ENCODE measurements at regions not wholly inside any gene's neighbourhood (a gene's known extent, or its start where the extent isn't known, plus 50 kb on each side); places are given as distances from the start of the nearest gene placed in this dataset.
A peak's percentile ranks its signal among the peaks of the same experiment; 100 is the strongest.

DNA sequence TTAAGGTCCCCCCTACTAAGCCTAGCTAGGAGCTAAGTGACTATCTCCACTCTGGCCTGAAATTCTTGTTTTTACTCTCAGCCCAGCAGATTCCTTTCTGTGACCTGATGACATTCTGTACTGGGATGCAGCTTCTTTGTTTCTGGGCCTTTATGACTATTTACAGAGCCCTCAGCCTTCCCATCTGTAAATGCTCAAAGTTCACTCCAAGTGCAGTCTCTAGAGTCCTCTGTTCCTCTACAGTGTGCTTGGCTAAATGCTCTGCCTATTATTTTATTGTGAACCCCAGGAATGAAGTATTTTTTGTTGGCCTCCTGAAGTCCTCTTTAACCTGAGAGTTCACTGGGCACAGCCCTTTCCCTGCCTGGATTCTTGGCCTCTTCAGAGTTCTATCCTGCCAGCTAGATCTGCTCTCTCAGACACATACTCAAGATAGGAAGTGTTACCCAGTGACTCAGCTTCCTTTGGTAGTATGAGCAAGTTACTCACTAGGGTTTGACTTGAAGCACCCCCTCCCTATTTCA is 278.1 kb upstream of the P2RY1 start:
- Histone ChIP-seq H3K9me3 (replicated peaks) (peaks cover 21% of the 10 kb centered on the region), H3K4me3 (no peak overlapping the region), H3K27ac (replicated peaks) (peak overlapping the region; percentile 90), H3K36me3 (no peaks in the 10 kb centered on the region), H3K27me3 (ENCODE audit: low read depth) (no peaks in the 10 kb centered on the region), H3K4me1 (peaks cover 46% of the 10 kb centered on the region)
- DNase-seq, result peak; percentile 23
- intact Hi-C loops (cut with micrococcal nuclease), result no loop called here
- TF ChIP-seq, protein P1, sequence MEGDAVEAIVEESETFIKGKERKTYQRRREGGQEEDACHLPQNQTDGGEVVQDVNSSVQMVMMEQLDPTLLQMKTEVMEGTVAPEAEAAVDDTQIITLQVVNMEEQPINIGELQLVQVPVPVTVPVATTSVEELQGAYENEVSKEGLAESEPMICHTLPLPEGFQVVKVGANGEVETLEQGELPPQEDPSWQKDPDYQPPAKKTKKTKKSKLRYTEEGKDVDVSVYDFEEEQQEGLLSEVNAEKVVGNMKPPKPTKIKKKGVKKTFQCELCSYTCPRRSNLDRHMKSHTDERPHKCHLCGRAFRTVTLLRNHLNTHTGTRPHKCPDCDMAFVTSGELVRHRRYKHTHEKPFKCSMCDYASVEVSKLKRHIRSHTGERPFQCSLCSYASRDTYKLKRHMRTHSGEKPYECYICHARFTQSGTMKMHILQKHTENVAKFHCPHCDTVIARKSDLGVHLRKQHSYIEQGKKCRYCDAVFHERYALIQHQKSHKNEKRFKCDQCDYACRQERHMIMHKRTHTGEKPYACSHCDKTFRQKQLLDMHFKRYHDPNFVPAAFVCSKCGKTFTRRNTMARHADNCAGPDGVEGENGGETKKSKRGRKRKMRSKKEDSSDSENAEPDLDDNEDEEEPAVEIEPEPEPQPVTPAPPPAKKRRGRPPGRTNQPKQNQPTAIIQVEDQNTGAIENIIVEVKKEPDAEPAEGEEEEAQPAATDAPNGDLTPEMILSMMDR (IDR thresholded peaks at IDR 0.05; ENCODE audit: borderline replicate concordance), result no peak

DNA sequence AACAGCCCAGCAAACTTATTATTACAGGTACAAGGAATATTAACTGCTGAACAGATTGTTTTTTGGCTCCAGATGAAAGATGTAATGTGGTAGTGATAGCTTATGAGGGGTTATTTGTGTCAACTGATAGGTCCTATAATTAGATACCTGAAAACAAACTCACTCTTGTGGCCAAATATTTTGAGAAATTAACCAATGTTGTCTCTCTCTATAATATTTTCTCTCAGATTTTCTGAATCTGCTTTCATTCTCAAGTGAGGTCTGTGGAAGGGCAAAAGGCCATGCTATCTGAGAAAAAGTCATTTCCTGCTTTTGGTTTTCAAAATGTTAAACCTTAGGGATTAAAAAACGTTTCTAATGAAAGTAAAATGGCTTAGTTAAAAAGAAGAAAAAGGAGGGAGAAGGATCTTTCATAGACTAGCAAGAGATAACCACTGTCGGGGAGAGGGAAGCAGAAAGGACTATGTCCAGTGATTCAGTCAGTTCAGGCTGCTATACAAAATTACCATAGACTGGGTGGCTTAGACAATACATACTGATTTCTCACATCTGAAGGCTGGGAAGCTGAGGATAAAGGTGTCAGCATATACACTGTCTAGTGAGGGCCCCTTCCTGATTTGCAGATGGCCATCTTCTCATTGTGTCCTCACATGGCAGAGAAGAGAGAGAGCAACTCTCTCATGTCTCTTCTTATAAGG is 277.5 kb upstream of the P2RY1 start:
- DNase-seq, result no peak
- Histone ChIP-seq H3K27ac (replicated peaks) (peak overlapping the region; percentile 90), H3K9me3 (replicated peaks) (peaks cover 21% of the 10 kb centered on the region), H3K4me3 (no peak overlapping the region), H3K27me3 (ENCODE audit: low read depth) (no peaks in the 10 kb centered on the region), H3K4me1 (peaks cover 46% of the 10 kb centered on the region), H3K36me3 (no peaks in the 10 kb centered on the region)
- TF ChIP-seq, protein P1 (IDR thresholded peaks at IDR 0.05; ENCODE audit: borderline replicate concordance), result no peak
- intact Hi-C loops (cut with micrococcal nuclease), result no loop called here

DNA sequence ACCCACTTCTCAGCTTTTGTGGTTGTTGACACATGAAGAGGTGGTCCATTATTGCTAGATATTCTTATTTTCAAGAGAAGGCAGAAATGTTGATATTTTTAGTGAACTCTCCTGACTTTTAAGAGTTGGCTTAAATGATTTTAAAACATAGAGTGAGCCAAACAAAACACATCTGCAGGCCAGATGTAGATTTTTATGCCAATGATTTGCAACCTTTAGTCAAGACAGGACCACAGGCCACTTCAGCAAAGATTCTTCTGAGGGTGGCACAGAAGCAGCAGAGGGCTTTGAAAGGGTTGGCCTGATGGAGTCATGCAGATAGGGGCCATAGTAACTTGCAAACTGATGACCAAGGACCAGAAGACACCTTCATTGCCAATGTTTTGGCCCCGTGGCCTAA is 276.5 kb upstream of the P2RY1 start:
- H3K4me3 ChIP-seq, result no peak overlapping the region
- no peaks in the 10 kb centered on the region for H3K36me3 ChIP-seq
- TF ChIP-seq, protein P1 (IDR thresholded peaks at IDR 0.05; ENCODE audit: borderline replicate concordance), result no peak
- no peak for DNase-seq
- intact Hi-C loops (cut with micrococcal nuclease), result no loop called here
- H3K27ac ChIP-seq (replicated peaks), result peak overlapping the region; percentile 90
- H3K27me3 ChIP-seq (ENCODE audit: low read depth), result no peaks in the 10 kb centered on the region
- H3K9me3 ChIP-seq (replicated peaks), result peaks cover 21% of the 10 kb centered on the region
- H3K4me1 ChIP-seq, result peaks cover 46% of the 10 kb centered on the region

DNA sequence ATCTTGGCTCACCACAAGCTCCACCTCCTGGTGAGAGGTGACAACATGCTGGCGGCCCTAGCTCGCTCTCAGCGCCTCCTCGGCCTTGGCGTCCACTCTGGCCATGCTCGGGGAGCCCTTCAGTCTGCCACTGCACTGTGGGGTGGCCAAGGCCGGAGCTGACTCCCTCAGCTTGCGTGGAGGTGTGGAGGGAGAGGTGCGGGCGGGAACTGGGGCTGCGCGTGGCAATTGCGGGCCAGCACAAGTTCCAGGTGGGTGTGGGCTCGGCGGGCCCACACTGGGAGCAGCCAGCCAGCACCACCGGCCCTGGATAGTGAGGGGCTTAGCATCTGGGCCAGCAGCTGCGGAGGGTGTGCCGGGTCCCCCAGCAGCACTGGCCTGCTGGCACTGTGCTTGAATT is 275.7 kb upstream of the P2RY1 start:
- intact Hi-C loops (cut with micrococcal nuclease), result no loop called here
- no peak for DNase-seq
- no peak overlapping the region for H3K4me3 ChIP-seq
- H3K9me3 ChIP-seq (replicated peaks), result peaks cover 21% of the 10 kb centered on the region
- H3K27ac ChIP-seq (replicated peaks), result peak overlapping the region; percentile 90
- no peaks in the 10 kb centered on the region for H3K36me3 ChIP-seq
- peaks cover 50% of the 10 kb centered on the region for H3K4me1 ChIP-seq
- TF ChIP-seq, protein P1 (IDR thresholded peaks at IDR 0.05; ENCODE audit: borderline replicate concordance), result no peak
- no peaks in the 10 kb centered on the region for H3K27me3 ChIP-seq (ENCODE audit: low read depth)

DNA sequence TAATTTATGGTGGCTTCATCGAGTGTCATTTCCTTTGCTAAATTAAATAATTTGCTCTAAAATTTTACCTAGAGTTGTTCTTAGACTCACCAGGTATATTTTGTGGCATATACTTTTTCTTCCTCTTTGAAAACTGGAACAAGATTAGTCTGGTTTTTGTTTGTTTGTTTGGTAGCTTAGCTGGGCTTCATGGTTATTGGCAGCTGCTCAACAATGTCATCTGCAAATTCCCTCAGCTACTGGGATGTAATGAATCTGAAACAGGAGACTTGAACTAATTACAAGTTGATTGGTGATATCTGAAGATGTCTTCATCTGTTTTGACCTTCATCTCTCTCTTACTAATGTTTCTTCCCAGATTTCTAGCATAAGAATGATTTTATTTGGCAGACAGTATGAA is 270.5 kb upstream of the P2RY1 start:
- TF ChIP-seq, protein P1 (IDR thresholded peaks at IDR 0.05; ENCODE audit: borderline replicate concordance), result no peak
- no peak for DNase-seq
- Histone ChIP-seq H3K27me3 (ENCODE audit: low read depth) (no peaks in the 10 kb centered on the region), H3K4me1 (peaks cover 14% of the 10 kb centered on the region), H3K27ac (replicated peaks) (peak overlapping the region; percentile 44), H3K9me3 (replicated peaks) (peaks cover 21% of the 10 kb centered on the region), H3K4me3 (no peak overlapping the region), H3K36me3 (no peaks in the 10 kb centered on the region)
- intact Hi-C loops (cut with micrococcal nuclease), result no loop called here

Measured in left ventricle myocardium inferior (tissue), 1 donor.